ENCODE measurements at regions not wholly inside any gene's neighbourhood (a gene's known extent, or its start where the extent isn't known, plus 50 kb on each side); places are given as distances from the start of the nearest gene placed in this dataset.

- H3K9me3 ChIP-seq (ENCODE audit: control insufficient read depth, low read length), result no peaks in the 10 kb centered on the region
- H3K14ac ChIP-seq (ENCODE audit: low read length in 2 of 2), result no peak overlapping the region
- no peak overlapping the region for H2BK5ac ChIP-seq (ENCODE audit: low read depth, low read length, poor library complexity, severe bottlenecking)
- no peak overlapping the region for H4K91ac ChIP-seq (ENCODE audit: low read length)
- no peak overlapping the region for H3K4me2 ChIP-seq (ENCODE audit: low read length, poor library complexity, severe bottlenecking)
- H3K27ac ChIP-seq (ENCODE audit: low read length, poor library complexity, severe bottlenecking), result no peak overlapping the region
- no peaks in the 10 kb centered on the region for H3K27me3 ChIP-seq (ENCODE audit: control insufficient read depth in 1 of 2, insufficient read depth in 1 of 2, low read length in 2 of 2)
- H3K9ac ChIP-seq (ENCODE audit: low read length), result no peak overlapping the region
- H3K4ac ChIP-seq (ENCODE audit: low read depth in 1 of 2, low read length in 2 of 2), result no peak overlapping the region
- no peak overlapping the region for H3K4me3 ChIP-seq (ENCODE audit: insufficient read depth in 1 of 2, low read depth in 1 of 2, low read length in 2 of 2)
- WGBS, result no CpG with 5 or more reads among the region's 1 CpG
- no peaks in the 10 kb centered on the region for H3K36me3 ChIP-seq (ENCODE audit: control insufficient read depth in 1 of 2, insufficient read depth in 2 of 2, low read depth in 1 of 2, low read length in 2 of 2)
- no peak for DNase-seq
- H4K8ac ChIP-seq (ENCODE audit: low read length), result no peak overlapping the region
- no peak overlapping the region for H2AFZ ChIP-seq (ENCODE audit: low read depth, low read length)
- no peaks in the 10 kb centered on the region for H3K4me1 ChIP-seq (ENCODE audit: control insufficient read depth, insufficient read depth, low read depth, low read length)
- H2AK5ac ChIP-seq (ENCODE audit: low read length, severe bottlenecking), result no peak overlapping the region
- no peaks in the 10 kb centered on the region for H3K79me1 ChIP-seq (replicated peaks; ENCODE audit: low read length, poor library complexity, severe bottlenecking)
- no peak overlapping the region for H2BK15ac ChIP-seq (ENCODE audit: low read depth, poor library complexity, severe bottlenecking)
- H3K18ac ChIP-seq (ENCODE audit: low read depth in 1 of 2, low read length in 2 of 2), result no peak overlapping the region
- no peak overlapping the region for H2BK12ac ChIP-seq (ENCODE audit: low read length in 2 of 2)
- no peak overlapping the region for H3K23ac ChIP-seq (ENCODE audit: low read length in 2 of 2)
- no peak overlapping the region for H2BK120ac ChIP-seq (ENCODE audit: low read depth, low read length)
Measured at GRCh38 chr5:22998774-22999173, 145.6 kb upstream of the CDH12 start.

DNA sequence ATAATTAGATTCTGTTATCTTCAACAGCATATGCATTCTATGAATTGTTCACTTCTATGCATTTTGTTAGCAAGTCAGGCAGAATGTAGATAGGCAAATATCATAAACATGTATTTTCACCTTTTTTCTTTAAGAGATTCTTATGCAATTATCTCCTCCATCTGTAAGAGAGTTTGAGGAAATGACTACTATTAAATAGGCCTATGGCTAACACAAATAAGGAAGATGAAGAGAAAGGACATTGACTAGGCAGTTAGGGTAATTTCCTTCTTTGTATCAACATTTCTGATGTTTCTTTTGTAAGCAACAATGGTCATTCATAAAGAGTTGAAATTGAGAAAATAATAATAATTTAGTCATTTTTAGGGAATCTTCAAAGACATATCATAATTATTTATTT is 145.2 kb upstream of the CDH12 start:
- Histone ChIP-seq H3K4me3 (ENCODE audit: insufficient read depth in 1 of 2, low read depth in 1 of 2, low read length in 2 of 2) (no peak overlapping the region), H3K18ac (ENCODE audit: low read depth in 1 of 2, low read length in 2 of 2) (no peak overlapping the region), H3K4me2 (ENCODE audit: low read length, poor library complexity, severe bottlenecking) (no peak overlapping the region), H3K23ac (ENCODE audit: low read length in 2 of 2) (no peak overlapping the region), H2BK5ac (ENCODE audit: low read depth, low read length, poor library complexity, severe bottlenecking) (no peak overlapping the region), H2BK15ac (ENCODE audit: low read depth, poor library complexity, severe bottlenecking) (no peak overlapping the region), H2AFZ (ENCODE audit: low read depth, low read length) (no peak overlapping the region), H3K9me3 (ENCODE audit: control insufficient read depth, low read length) (peaks cover 2% of the 10 kb centered on the region), H3K4ac (ENCODE audit: low read depth in 1 of 2, low read length in 2 of 2) (no peak overlapping the region), H3K79me1 (replicated peaks; ENCODE audit: low read length, poor library complexity, severe bottlenecking) (no peaks in the 10 kb centered on the region), H3K27ac (ENCODE audit: low read length, poor library complexity, severe bottlenecking) (no peak overlapping the region), H3K27me3 (ENCODE audit: control insufficient read depth in 1 of 2, insufficient read depth in 1 of 2, low read length in 2 of 2) (no peaks in the 10 kb centered on the region), H3K9ac (ENCODE audit: low read length) (no peak overlapping the region), H2BK12ac (ENCODE audit: low read length in 2 of 2) (no peak overlapping the region), H3K14ac (ENCODE audit: low read length in 2 of 2) (no peak overlapping the region), H3K4me1 (ENCODE audit: control insufficient read depth, insufficient read depth, low read depth, low read length) (no peaks in the 10 kb centered on the region), H2AK5ac (ENCODE audit: low read length, severe bottlenecking) (no peak overlapping the region), H3K36me3 (ENCODE audit: control insufficient read depth in 1 of 2, insufficient read depth in 2 of 2, low read depth in 1 of 2, low read length in 2 of 2) (no peaks in the 10 kb centered on the region), H2BK120ac (ENCODE audit: low read depth, low read length) (no peak overlapping the region), H4K91ac (ENCODE audit: low read length) (no peak overlapping the region), H4K8ac (ENCODE audit: low read length) (no peak overlapping the region)
- DNase-seq, result no peak

DNA sequence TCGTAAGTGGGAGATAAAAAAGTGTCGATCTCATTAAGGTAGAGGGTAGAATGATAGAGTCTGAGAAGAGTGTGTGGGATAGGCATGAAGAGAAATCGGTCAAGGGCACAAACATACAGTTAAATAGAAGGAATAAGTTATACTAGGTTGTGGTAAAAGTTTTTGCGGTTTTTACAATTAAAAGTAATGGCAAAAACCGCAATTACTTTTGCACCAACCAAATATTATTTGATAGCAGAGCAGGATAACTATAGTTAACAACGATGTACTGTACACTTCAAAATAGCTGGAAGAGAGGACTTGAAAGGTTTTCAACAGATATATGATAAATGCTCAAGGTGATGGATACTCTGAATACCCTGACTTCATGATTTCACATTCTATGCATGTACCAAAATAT is 135.8 kb upstream of the CDH12 start:
- Histone ChIP-seq H2BK5ac (ENCODE audit: low read depth, low read length, poor library complexity, severe bottlenecking) (no peak overlapping the region), H3K27me3 (ENCODE audit: control insufficient read depth in 1 of 2, insufficient read depth in 1 of 2, low read length in 2 of 2) (no peaks in the 10 kb centered on the region), H3K9me3 (ENCODE audit: control insufficient read depth, low read length) (peaks cover 3% of the 10 kb centered on the region), H3K36me3 (ENCODE audit: control insufficient read depth in 1 of 2, insufficient read depth in 2 of 2, low read depth in 1 of 2, low read length in 2 of 2) (no peaks in the 10 kb centered on the region), H3K18ac (ENCODE audit: low read depth in 1 of 2, low read length in 2 of 2) (no peak overlapping the region), H3K4ac (ENCODE audit: low read depth in 1 of 2, low read length in 2 of 2) (no peak overlapping the region), H2BK12ac (ENCODE audit: low read length in 2 of 2) (no peak overlapping the region), H3K9ac (ENCODE audit: low read length) (no peak overlapping the region), H3K4me2 (ENCODE audit: low read length, poor library complexity, severe bottlenecking) (no peak overlapping the region), H3K23ac (ENCODE audit: low read length in 2 of 2) (no peak overlapping the region), H2AFZ (ENCODE audit: low read depth, low read length) (no peak overlapping the region), H2AK5ac (ENCODE audit: low read length, severe bottlenecking) (no peak overlapping the region), H3K4me1 (ENCODE audit: control insufficient read depth, insufficient read depth, low read depth, low read length) (no peaks in the 10 kb centered on the region), H3K27ac (ENCODE audit: low read length, poor library complexity, severe bottlenecking) (no peak overlapping the region), H3K14ac (ENCODE audit: low read length in 2 of 2) (no peak overlapping the region), H4K91ac (ENCODE audit: low read length) (no peak overlapping the region), H3K4me3 (ENCODE audit: insufficient read depth in 1 of 2, low read depth in 1 of 2, low read length in 2 of 2) (no peak overlapping the region), H2BK15ac (ENCODE audit: low read depth, poor library complexity, severe bottlenecking) (no peak overlapping the region), H3K79me1 (replicated peaks; ENCODE audit: low read length, poor library complexity, severe bottlenecking) (no peaks in the 10 kb centered on the region), H4K8ac (ENCODE audit: low read length) (no peak overlapping the region), H2BK120ac (ENCODE audit: low read depth, low read length) (no peak overlapping the region)
- WGBS, result 98% methylated on average over 3 of the region's 6 CpGs
- no peak for DNase-seq

DNA sequence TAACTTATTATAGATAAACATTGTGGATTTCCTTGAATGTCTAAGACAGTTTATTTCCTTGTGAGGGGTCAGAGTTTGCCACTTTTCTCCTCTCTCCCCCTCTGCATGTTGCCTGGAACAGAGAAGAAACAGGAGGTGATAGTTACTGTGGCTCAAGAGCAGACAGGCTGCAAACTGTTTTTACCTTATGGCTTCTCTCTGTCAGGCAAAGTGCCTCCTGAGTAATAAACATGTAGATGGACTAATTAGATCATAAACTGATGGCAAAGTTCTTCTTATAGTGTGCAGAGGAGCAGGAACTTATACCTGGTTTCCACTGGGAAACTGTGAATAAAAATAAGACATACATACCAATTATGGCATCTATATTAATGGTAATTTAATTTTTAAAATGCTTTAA is 133.1 kb upstream of the CDH12 start:
- H2BK120ac ChIP-seq (ENCODE audit: low read depth, low read length), result no peak overlapping the region
- no peak overlapping the region for H2AFZ ChIP-seq (ENCODE audit: low read depth, low read length)
- no peak overlapping the region for H3K14ac ChIP-seq (ENCODE audit: low read length in 2 of 2)
- no peak overlapping the region for H4K91ac ChIP-seq (ENCODE audit: low read length)
- H3K79me1 ChIP-seq (replicated peaks; ENCODE audit: low read length, poor library complexity, severe bottlenecking), result no peaks in the 10 kb centered on the region
- no peak overlapping the region for H2BK12ac ChIP-seq (ENCODE audit: low read length in 2 of 2)
- no peak overlapping the region for H3K27ac ChIP-seq (ENCODE audit: low read length, poor library complexity, severe bottlenecking)
- no peak overlapping the region for H2AK5ac ChIP-seq (ENCODE audit: low read length, severe bottlenecking)
- H3K23ac ChIP-seq (ENCODE audit: low read length in 2 of 2), result no peak overlapping the region
- no peaks in the 10 kb centered on the region for H3K36me3 ChIP-seq (ENCODE audit: control insufficient read depth in 1 of 2, insufficient read depth in 2 of 2, low read depth in 1 of 2, low read length in 2 of 2)
- H3K4me2 ChIP-seq (ENCODE audit: low read length, poor library complexity, severe bottlenecking), result no peak overlapping the region
- no peak overlapping the region for H4K8ac ChIP-seq (ENCODE audit: low read length)
- no peak overlapping the region for H3K4me3 ChIP-seq (ENCODE audit: insufficient read depth in 1 of 2, low read depth in 1 of 2, low read length in 2 of 2)
- H3K4ac ChIP-seq (ENCODE audit: low read depth in 1 of 2, low read length in 2 of 2), result no peak overlapping the region
- no peak overlapping the region for H3K18ac ChIP-seq (ENCODE audit: low read depth in 1 of 2, low read length in 2 of 2)
- H3K27me3 ChIP-seq (ENCODE audit: control insufficient read depth in 1 of 2, insufficient read depth in 1 of 2, low read length in 2 of 2), result no peaks in the 10 kb centered on the region
- H2BK5ac ChIP-seq (ENCODE audit: low read depth, low read length, poor library complexity, severe bottlenecking), result no peak overlapping the region
- H3K9me3 ChIP-seq (ENCODE audit: control insufficient read depth, low read length), result no peaks in the 10 kb centered on the region
- no peaks in the 10 kb centered on the region for H3K4me1 ChIP-seq (ENCODE audit: control insufficient read depth, insufficient read depth, low read depth, low read length)
- H2BK15ac ChIP-seq (ENCODE audit: low read depth, poor library complexity, severe bottlenecking), result no peak overlapping the region
- no peak for DNase-seq
- H3K9ac ChIP-seq (ENCODE audit: low read length), result no peak overlapping the region

Measured in mesenchymal stem cell (in vitro differentiated cells and primary cell).